Keratinocyte (primary cell): ENCODE measurements at regions not wholly inside any gene's neighbourhood (a gene's known extent, or its start where the extent isn't known, plus 50 kb on each side); places are given as distances from the start of the nearest gene placed in this dataset.

Experiments
- DNase-seq: peaks from one replicate; pipeline ENCODE4 v3.0.0-alpha.2; 2011; ENCODE audit warnings: low read depth, missing footprints, low spot score
- FAIRE-seq: peaks from 2 replicates; lab custom pipeline; 2011; peaks lifted over from hg19 to GRCh38; lab: Jason Lieb, UNC
- H2AFZ ChIP-seq: 2 replicates; pipeline ENCODE4 v1.6.0; 2012; ENCODE audit warnings: low read length, control low read depth, inconsistent platforms; ENCODE audit not compliant: control insufficient read depth
- H3K27ac ChIP-seq: 2 replicates; pipeline ENCODE4 v1.5.1; 2011; ENCODE audit warnings: low read length; ENCODE audit not compliant: control insufficient read depth, insufficient read depth
- H3K27me3 ChIP-seq: 3 replicates; pipeline ENCODE4 v1.6.0; 2011; ENCODE audit warnings: low read length; ENCODE audit not compliant: control insufficient read depth, insufficient read depth; ENCODE audit errors: extremely low read depth
- H3K36me3 ChIP-seq, 2 experiments: 2 replicates in 1 of 2; 3 replicates in 1 of 2; pipeline ENCODE4 v1.5.1; 2011; ENCODE audit warnings: low read length in 2 of 2, mild to moderate bottlenecking in 1 of 2; ENCODE audit not compliant: control insufficient read depth in 2 of 2, insufficient read depth in 2 of 2; ENCODE audit errors: extremely low read depth in 1 of 2
- H3K4me1 ChIP-seq: 3 replicates; pipeline ENCODE4 v1.5.1; 2011; ENCODE audit warnings: low read length; ENCODE audit not compliant: control insufficient read depth, insufficient read depth; ENCODE audit errors: extremely low read depth
- H3K4me2 ChIP-seq: 3 replicates; pipeline ENCODE4 v1.6.0; 2011; ENCODE audit warnings: low read depth, low read length; ENCODE audit not compliant: control insufficient read depth, insufficient read depth; ENCODE audit errors: extremely low read depth
- H3K4me3 ChIP-seq, 3 experiments: fragments of 200-600 bp in 1 of 3; sonication (generic) in 1 of 3; 2 replicates in 2 of 3; 3 replicates in 1 of 3; pipeline ENCODE4 v1.5.1; 2011 to 2016; ENCODE audit warnings: low read length in 3 of 3, mild to moderate bottlenecking in 3 of 3, control low read depth in 2 of 3, inconsistent platforms in 1 of 3, low read depth in 1 of 3, mixed read lengths in 1 of 3, mixed run types in 1 of 3, moderate library complexity in 1 of 3; ENCODE audit not compliant: control insufficient read depth in 2 of 3, insufficient read depth in 2 of 3; ENCODE audit errors: extremely low read depth in 1 of 3
- H3K79me2 ChIP-seq: 2 replicates; pipeline ENCODE4 v1.6.0; 2012; ENCODE audit warnings: low read length; ENCODE audit not compliant: control insufficient read depth, insufficient read depth
- H3K9ac ChIP-seq: 3 replicates; pipeline ENCODE4 v1.6.0; 2011; ENCODE audit warnings: low read length; ENCODE audit not compliant: control insufficient read depth, insufficient read depth; ENCODE audit errors: extremely low read depth
- H3K9me1 ChIP-seq: 3 replicates; pipeline ENCODE4 v1.6.0; 2011; ENCODE audit warnings: low read length; ENCODE audit not compliant: control insufficient read depth, insufficient read depth; ENCODE audit errors: extremely low read depth
- H3K9me3 ChIP-seq: 2 replicates; pipeline ENCODE4 v1.5.1; 2012; ENCODE audit warnings: low read depth, low read length; ENCODE audit not compliant: control insufficient read depth
- H4K20me1 ChIP-seq: 3 replicates; pipeline ENCODE4 v1.6.0; 2011; ENCODE audit warnings: low read length; ENCODE audit not compliant: control insufficient read depth, insufficient read depth; ENCODE audit errors: extremely low read depth
- CTCF ChIP-seq, 3 experiments: IDR thresholded peaks in 1 of 3; conservative IDR thresholded peaks in 1 of 3; optimal IDR thresholded peaks in 1 of 3; 2 replicates in 2 of 3; 3 replicates in 1 of 3; pipeline versions ENCODE3 to v1.5.1; 2011; ENCODE audit warnings: low read length in 3 of 3, mild to moderate bottlenecking in 3 of 3, moderate library complexity in 2 of 3, control low read depth in 1 of 3, inconsistent platforms in 1 of 3; ENCODE audit not compliant: insufficient read depth in 2 of 3; ENCODE audit errors: extremely low read depth in 1 of 3
- EZH2 ChIP-seq: IDR thresholded peaks from one replicate; pipeline ENCODE4 v1.6.1; 2012; ENCODE audit warnings: inconsistent platforms, mild to moderate bottlenecking, low read length, moderate library complexity
- dilution Hi-C: fragments of 300-500 bp; cut with MboI; formaldehyde crosslinking; loops from one replicate; pipeline ENCODE4 v1.7.0; 2020; ENCODE audit warnings: low sequenced_read_pairs; ENCODE audit not compliant: extremely low pct_ligation_motif_present

DNA sequence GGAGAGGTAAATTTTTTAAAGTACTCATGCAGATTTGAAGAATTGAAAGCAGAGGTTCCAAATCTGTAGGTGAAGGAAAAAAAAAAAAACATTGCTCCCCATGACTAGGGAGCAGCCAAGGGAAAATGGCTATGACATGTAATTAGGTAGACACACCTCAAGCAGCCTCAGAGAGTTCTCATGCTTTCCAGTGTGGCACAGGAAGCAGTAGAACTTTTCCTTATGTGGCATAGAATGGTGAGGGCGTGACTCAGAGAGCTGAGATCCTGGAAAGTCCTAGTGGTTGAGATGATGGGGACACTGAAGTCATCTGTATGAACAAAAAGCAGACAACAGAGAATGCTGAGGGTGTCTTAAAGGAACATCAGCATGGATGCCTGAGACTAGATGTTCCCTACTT lies 148.6 kb upstream of the NWD2 start:
- Histone ChIP-seq H3K4me1 (no peaks in the 10 kb centered on the region), H3K79me2 (no peaks in the 10 kb centered on the region), H3K4me2 (no peak overlapping the region), H3K9ac (no peak overlapping the region), H4K20me1 (no peaks in the 10 kb centered on the region), H2AFZ (no peak overlapping the region), H3K9me3 (no peaks in the 10 kb centered on the region), H3K4me3 (no peak overlapping the region), H3K27ac (no peak overlapping the region), H3K9me1 (no peaks in the 10 kb centered on the region), H3K36me3 (no peaks in the 10 kb centered on the region), H3K27me3 (no peaks in the 10 kb centered on the region)
- FAIRE-seq (no peak), DNase-seq (no peak)
- TF ChIP-seq EZH2, result no peak
- TF ChIP-seq CTCF (optimal IDR thresholded peaks at IDR 0.05 in 1 of 3, IDR thresholded peaks at IDR 0.05 in 1 of 3, conservative IDR thresholded peaks at IDR 0.05 in 1 of 3; ENCODE audit: extremely low read depth in 1 of 3, insufficient read depth in 2 of 3, low read length in 3 of 3), result no peak
- dilution Hi-C loops, result no loop called here

DNA sequence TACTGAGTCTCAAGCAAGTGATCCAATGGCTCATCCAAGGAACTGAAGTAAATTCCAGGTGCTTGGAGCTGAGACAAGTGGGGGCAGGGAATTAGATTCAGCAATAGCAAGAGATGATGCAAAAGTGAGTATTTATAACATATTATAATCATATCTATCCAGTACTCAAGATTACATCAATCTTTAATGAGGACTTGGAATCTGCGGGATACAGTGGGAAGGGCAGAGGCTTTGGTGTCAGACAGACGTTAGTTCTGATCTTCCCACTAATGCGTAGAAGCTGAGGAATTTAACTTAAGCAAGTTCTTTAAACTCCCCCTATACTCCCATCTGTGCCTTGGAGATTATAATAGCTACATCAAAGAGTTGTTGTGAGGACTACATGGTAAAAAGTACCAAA lies 143.4 kb upstream of the NWD2 start:
- FAIRE-seq (no peak), DNase-seq (no peak)
- no peaks in the 10 kb centered on the region for H3K9me1 ChIP-seq
- no peak overlapping the region for H2AFZ ChIP-seq
- no peaks in the 10 kb centered on the region for H3K79me2 ChIP-seq
- TF ChIP-seq CTCF (optimal IDR thresholded peaks at IDR 0.05 in 1 of 3, IDR thresholded peaks at IDR 0.05 in 1 of 3, conservative IDR thresholded peaks at IDR 0.05 in 1 of 3; ENCODE audit: extremely low read depth in 1 of 3, insufficient read depth in 2 of 3, low read length in 3 of 3) (no peak), EZH2 (no peak)
- no peak overlapping the region for H3K4me3 ChIP-seq
- no peak overlapping the region for H3K4me2 ChIP-seq
- H3K27me3 ChIP-seq, result no peaks in the 10 kb centered on the region
- no peaks in the 10 kb centered on the region for H3K9me3 ChIP-seq
- H3K4me1 ChIP-seq, result no peaks in the 10 kb centered on the region
- dilution Hi-C loops, result no loop called here
- H3K36me3 ChIP-seq, result no peaks in the 10 kb centered on the region
- H3K9ac ChIP-seq, result no peak overlapping the region
- no peak overlapping the region for H3K27ac ChIP-seq
- no peaks in the 10 kb centered on the region for H4K20me1 ChIP-seq
